BE2C (cell line): ENCODE measurements at regions not wholly inside any gene's neighbourhood (a gene's known extent, or its start where the extent isn't known, plus 50 kb on each side); places are given as distances from the start of the nearest gene placed in this dataset.

Experiments used
- DNase-seq: peaks from one replicate; pipeline ENCODE4 v3.0.0-alpha.2; 2020
- H3K27me3 ChIP-seq: fragments of 250-450 bp; sonication (Bioruptor Pico); 2 replicates; pipeline ENCODE4 v1.5.1; 2020; ENCODE audit warnings: mild to moderate bottlenecking
- H3K36me3 ChIP-seq: fragments of 250-450 bp; sonication (Bioruptor Pico); 2 replicates; pipeline ENCODE4 v1.5.1; 2020; ENCODE audit warnings: mild to moderate bottlenecking
- H3K4me1 ChIP-seq: fragments of 250-450 bp; sonication (Bioruptor Pico); 2 replicates; pipeline ENCODE4 v1.5.1; 2020
- H3K4me3 ChIP-seq: 2 replicates; pipeline ENCODE4 v1.5.1; 2011; ENCODE audit warnings: low read depth, low read length
- H3K9me3 ChIP-seq: fragments of 250-450 bp; sonication (Bioruptor Pico); 2 replicates; pipeline ENCODE4 v1.5.1; 2020
- TF ChIP-seq, protein P1 (sequence below): IDR thresholded peaks from 2 replicates; pipeline ENCODE4 v1.5.1; 2012; ENCODE audit warnings: mild to moderate bottlenecking, low read depth, low read length

DNA sequence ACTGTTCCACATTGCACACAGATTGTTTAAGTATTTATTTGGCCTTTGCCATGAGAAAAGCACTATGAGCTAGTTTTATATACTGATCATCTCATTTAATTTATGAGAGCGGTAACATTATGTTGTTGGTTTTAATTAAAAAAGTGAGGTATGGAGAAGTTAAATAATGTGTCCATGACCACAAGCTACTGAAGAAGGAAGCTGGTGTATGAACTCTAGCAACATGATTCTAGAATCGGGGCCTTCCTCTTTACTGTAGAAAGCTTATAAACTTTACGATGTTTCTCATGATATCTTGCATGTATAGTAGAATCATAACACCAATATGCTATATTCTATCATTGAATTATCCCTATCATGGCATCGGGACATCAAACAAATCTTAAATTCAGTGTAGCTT is 52.9 kb upstream of the CDH18 start:
- TF ChIP-seq, protein P1, sequence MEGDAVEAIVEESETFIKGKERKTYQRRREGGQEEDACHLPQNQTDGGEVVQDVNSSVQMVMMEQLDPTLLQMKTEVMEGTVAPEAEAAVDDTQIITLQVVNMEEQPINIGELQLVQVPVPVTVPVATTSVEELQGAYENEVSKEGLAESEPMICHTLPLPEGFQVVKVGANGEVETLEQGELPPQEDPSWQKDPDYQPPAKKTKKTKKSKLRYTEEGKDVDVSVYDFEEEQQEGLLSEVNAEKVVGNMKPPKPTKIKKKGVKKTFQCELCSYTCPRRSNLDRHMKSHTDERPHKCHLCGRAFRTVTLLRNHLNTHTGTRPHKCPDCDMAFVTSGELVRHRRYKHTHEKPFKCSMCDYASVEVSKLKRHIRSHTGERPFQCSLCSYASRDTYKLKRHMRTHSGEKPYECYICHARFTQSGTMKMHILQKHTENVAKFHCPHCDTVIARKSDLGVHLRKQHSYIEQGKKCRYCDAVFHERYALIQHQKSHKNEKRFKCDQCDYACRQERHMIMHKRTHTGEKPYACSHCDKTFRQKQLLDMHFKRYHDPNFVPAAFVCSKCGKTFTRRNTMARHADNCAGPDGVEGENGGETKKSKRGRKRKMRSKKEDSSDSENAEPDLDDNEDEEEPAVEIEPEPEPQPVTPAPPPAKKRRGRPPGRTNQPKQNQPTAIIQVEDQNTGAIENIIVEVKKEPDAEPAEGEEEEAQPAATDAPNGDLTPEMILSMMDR, result no peak
- no peak for DNase-seq
- Histone ChIP-seq H3K4me3 (no peak overlapping the region), H3K9me3 (no peaks in the 10 kb centered on the region), H3K4me1 (no peaks in the 10 kb centered on the region), H3K36me3 (no peaks in the 10 kb centered on the region), H3K27me3 (no peaks in the 10 kb centered on the region)
